ENCODE measurements at regions not wholly inside any gene's neighbourhood (a gene's known extent, or its start where the extent isn't known, plus 50 kb on each side); places are given as distances from the start of the nearest gene placed in this dataset.

DNA sequence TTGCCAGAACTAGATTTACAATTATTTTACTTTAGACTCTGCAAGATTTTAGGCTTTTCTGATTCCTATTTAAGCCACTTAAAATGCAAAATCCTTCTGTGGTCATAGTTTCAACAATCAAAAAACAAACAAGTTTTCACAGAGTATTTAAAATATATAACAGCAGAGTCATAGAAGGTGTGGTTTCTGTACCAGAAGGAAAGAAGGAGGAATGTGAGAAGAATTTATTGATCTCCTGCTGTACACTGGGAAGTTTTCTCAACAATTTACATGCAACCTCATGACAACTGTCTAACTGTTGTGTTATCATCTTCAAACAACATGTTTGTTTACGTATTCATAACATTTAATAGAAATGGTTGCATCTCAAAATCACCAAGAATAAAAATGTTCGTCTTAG, 102.3 kb upstream of the CEP126 start:
- TF ChIP-seq, protein P1, sequence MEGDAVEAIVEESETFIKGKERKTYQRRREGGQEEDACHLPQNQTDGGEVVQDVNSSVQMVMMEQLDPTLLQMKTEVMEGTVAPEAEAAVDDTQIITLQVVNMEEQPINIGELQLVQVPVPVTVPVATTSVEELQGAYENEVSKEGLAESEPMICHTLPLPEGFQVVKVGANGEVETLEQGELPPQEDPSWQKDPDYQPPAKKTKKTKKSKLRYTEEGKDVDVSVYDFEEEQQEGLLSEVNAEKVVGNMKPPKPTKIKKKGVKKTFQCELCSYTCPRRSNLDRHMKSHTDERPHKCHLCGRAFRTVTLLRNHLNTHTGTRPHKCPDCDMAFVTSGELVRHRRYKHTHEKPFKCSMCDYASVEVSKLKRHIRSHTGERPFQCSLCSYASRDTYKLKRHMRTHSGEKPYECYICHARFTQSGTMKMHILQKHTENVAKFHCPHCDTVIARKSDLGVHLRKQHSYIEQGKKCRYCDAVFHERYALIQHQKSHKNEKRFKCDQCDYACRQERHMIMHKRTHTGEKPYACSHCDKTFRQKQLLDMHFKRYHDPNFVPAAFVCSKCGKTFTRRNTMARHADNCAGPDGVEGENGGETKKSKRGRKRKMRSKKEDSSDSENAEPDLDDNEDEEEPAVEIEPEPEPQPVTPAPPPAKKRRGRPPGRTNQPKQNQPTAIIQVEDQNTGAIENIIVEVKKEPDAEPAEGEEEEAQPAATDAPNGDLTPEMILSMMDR (conservative IDR thresholded peaks at IDR 0.05; ENCODE audit: low read length) = no peak
- TF ChIP-seq EZH2phosphoT487 (IDR thresholded peaks at IDR 0.05; ENCODE audit: borderline replicate concordance) = no peak

All from Loucy (cell line).